ENCODE measurements at regions not wholly inside any gene's neighbourhood (a gene's known extent, or its start where the extent isn't known, plus 50 kb on each side); places are given as distances from the start of the nearest gene placed in this dataset.

- DNase-seq (ENCODE audit: low read depth in 4 of 4, low spot score in 3 of 4), result no peak
Observed at GRCh38 chr5:174159327-174160114, 114.0 kb downstream of the NSG2 start.

- no peak for DNase-seq (ENCODE audit: low read depth in 4 of 4, low spot score in 3 of 4)
Observed at GRCh38 chr5:174165406-174165805, 119.9 kb downstream of the NSG2 start.

- DNase-seq (ENCODE audit: low read depth in 4 of 4, low spot score in 3 of 4), result no peak
Observed at GRCh38 chr5:174166231-174167079, 120.9 kb downstream of the NSG2 start.

- no peak for DNase-seq (ENCODE audit: low read depth in 4 of 4, low spot score in 3 of 4)
Observed at GRCh38 chr5:174167080-174167910, 121.8 kb downstream of the NSG2 start.

DNA sequence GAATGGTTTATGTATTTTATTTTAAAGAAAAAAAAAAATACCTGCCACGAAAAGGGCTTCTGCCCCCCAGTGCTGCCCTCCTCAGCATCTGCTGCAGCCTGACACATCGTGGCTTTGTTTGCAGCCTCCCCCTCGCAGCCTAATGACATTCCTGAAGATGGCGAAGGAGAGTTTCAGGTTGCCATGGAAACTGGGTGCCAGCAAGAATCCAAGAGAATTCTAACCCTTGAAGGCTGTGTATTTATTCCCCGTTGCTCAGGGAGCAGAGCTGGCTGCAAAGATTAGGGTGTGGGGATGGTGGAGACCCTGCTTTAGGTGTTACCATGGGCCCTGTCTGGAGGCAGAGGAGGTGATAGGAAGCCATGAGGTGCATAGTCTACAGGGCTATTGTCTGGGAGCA, 126.6 kb downstream of the NSG2 start:
- DNase-seq (ENCODE audit: low read depth in 4 of 4, low spot score in 3 of 4), result no peak

DNA sequence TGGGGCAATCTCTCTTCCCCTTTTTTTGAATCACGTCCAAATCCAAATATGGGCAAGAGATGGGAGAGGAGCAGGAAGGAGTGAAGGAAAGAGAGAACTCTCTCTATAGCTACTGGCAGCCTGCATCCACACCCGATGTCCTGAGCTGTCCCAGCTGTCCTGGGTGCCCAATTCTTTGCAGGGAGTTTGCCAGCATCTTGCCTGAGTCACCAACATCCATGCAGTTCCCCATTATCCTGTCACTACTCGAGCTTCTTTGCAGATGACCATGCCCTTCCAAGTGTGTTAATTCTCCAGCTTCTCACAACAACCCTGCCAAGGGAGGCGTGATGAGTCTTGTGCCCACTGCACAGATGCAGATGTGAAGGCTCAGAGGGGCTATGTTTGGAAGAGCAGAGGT, 127.1 kb downstream of the NSG2 start:
- DNase-seq (ENCODE audit: low read depth in 4 of 4, low spot score in 3 of 4), result no peak

DNA sequence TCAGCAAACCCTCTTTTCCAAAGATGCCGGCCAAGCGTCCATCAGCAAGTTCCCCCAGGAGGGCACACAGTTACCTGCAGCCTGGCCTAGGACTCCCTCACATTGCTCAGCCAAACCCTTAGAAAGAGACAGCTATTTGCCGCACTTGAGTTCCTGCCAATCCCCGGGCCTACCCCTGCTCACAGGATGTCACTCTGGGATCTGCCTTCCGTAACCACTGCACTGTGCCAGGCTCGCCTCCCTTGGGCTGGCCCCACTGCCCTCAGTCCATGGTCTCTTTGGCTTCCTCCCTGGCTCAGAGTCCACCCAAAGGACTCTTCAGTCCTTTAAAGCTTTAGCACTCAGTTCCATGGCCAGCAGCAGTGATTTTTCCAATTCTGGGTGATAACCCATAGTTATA, 128.3 kb downstream of the NSG2 start:
- no peak for DNase-seq (ENCODE audit: low read depth in 4 of 4, low spot score in 3 of 4)

DNA sequence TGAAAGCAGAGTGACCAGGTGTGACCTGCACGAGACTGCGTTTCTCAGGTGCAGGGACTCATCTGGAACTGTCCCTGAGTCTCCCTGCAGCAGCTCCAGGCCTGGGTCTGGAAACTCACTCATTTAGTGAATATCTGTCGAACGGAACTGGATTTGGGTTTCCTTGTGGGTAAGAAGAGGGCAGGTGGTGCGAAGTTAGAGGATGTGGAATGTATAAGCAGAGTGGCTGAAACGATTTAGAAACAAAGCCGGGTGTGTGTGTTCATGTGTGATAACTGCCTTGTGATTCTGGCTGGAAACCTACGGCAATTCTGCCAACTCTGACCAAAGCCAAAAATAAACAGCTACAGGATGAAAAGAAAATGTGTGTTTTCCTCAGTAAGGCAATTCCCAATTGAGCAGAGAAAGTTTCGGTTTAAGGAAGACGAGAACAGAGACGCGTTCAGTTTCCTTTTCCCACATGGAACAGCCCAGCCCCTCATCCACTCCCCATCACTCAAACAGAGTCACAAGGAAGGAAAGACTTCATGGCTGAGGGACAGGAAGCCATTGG, 130.3 kb downstream of the NSG2 start:
- DNase-seq (ENCODE audit: low read depth in 4 of 4, low spot score in 3 of 4), result no peak

GRCh38 chr5:174176511-174176910, 131.0 kb downstream of the NSG2 start:
- DNase-seq (ENCODE audit: low read depth in 4 of 4, low spot score in 3 of 4), result no peak

DNA sequence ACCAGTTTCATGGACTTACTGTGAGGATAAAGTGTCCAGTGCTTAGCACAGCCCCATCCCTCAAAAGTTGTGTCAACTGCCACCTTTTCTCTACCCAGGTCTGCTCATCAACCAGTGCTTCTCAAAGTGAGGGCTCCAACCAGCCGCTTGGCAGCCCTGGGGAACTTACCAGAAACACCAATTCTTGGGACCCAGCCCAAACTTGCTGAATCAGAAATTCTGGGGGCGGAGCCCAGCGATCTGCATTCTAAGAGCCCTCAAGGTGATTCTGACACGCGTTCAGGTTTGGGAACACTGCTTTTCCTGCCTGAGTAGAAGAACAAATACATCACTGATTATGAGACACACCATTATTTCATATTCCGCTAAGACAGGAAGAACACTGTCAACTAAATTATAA, 132.0 kb downstream of the NSG2 start:
- DNase-seq (ENCODE audit: low read depth in 4 of 4, low spot score in 3 of 4), result no peak

- no peak for DNase-seq (ENCODE audit: low read depth in 4 of 4, low spot score in 3 of 4)
Observed at GRCh38 chr5:174177976-174178605, 132.6 kb downstream of the NSG2 start.

- DNase-seq (ENCODE audit: low read depth in 4 of 4, low spot score in 3 of 4), result no peak
Observed at GRCh38 chr5:174180639-174181038, 135.1 kb downstream of the NSG2 start.

- DNase-seq (ENCODE audit: low read depth in 4 of 4, low spot score in 3 of 4), result no peak
Observed at GRCh38 chr5:174182111-174182510, 136.6 kb downstream of the NSG2 start.

DNA sequence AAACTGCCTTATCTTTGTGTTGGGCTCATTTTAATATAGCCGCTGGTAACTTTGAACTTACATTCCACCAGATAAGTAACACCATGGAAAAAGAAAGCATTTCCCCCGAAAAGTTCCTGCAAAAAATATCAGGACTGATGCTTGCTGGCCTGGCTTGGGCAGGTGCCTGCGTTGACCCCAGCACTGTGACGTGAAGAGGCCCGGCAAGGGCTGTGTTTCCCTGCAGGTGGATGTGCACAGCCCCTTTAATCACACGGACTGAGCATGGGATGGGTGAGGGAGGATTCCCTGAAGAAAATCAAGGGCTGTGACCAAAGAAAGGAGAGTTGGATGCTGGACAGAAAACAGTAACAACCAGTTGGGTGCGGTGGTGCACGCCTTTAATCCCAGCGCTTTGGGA, 138.2 kb downstream of the NSG2 start:
- DNase-seq (ENCODE audit: low read depth in 4 of 4, low spot score in 3 of 4), result no peak

- no peak for DNase-seq (ENCODE audit: low read depth in 4 of 4, low spot score in 3 of 4)
Observed at GRCh38 chr5:174185506-174185905, 140.0 kb downstream of the NSG2 start.

GRCh38 chr5:174186096-174186695, 140.7 kb downstream of the NSG2 start:
- DNase-seq (ENCODE audit: low read depth in 4 of 4, low spot score in 3 of 4), result no peak

DNA sequence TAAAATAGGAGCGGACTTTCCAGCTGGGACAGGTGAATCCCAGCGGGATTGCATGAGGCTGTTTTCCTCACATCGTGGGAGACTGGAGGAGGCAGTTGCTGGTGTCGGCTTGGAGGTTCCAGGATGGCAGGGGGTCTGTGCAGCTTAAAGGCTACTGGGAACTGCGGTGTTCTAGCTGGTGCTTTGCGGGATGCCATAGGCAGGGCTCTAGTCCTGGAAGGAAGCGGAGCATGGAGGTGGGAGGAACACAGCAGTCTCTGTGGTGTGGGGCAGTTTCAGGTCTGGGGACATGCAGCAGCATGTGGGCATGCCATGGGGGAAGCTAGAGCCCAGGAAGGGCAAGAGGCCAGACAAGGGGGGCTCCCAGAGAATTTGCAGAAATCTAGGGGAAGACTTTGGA, 141.5 kb downstream of the NSG2 start:
- DNase-seq (ENCODE audit: low read depth in 4 of 4, low spot score in 3 of 4), result no peak

GRCh38 chr5:174187481-174187880, 142.0 kb downstream of the NSG2 start:
- no peak for DNase-seq (ENCODE audit: low read depth in 4 of 4, low spot score in 3 of 4)

DNA sequence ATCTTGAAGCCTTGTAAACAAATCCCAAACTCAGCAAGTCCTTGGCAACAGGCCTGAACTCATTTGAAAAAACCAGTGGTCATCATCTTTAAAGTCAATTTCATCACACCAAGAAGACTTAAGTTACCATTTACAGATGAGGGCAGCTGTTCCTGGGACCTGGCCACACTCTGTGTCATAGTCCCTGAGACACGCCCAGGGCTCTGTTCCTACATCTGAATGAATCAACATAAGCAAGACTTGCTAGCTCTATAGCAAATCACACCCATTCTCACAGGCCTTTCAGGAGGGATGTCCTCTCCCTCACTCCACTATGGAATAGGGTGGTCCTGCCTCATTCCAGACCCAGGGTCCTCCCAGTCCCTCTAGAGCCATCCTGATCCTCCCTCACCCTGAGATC, 142.8 kb downstream of the NSG2 start:
- DNase-seq (ENCODE audit: low read depth in 4 of 4, low spot score in 3 of 4), result no peak
